ENCODE measurements at regions not wholly inside any gene's neighbourhood (a gene's known extent, or its start where the extent isn't known, plus 50 kb on each side); places are given as distances from the start of the nearest gene placed in this dataset.

- no peak for DNase-seq
- Histone ChIP-seq H3K27ac (no peak overlapping the region), H3K4me3 (no peak overlapping the region), H3K9me3 (no peaks in the 10 kb centered on the region), H3K36me3 (no peaks in the 10 kb centered on the region), H3K4me1 (no peaks in the 10 kb centered on the region), H3K27me3 (no peaks in the 10 kb centered on the region)
- in situ Hi-C loops (cut with MboI; ENCODE audit: low pct_ligation_motif_present in 1 of 4, low pct_unique_long_range_greater_than_20kb in 1 of 4, low sequenced_read_pairs in 3 of 4) (no loop called here), intact Hi-C loops (cut with DNase I; ENCODE audit: low total_unique reads) (no loop called here)
- no peak for TF ChIP-seq CTCF (IDR thresholded peaks at IDR 0.05)
- TF ChIP-seq POLR2AphosphoS5 (IDR thresholded peaks at IDR 0.05), result no peak
- no peak for TF ChIP-seq POLR2A (IDR thresholded peaks at IDR 0.05)
- no peak for TF ChIP-seq EP300 (IDR thresholded peaks at IDR 0.05; ENCODE audit: low read depth)
- WGBS, 2 donors (ENCODE audit: low coverage in 1 of 2), result 68 to 86% methylated on average over 4 to 6 of the region's 6 CpGs
Measured at GRCh38 chr5:31075981-31076380, 117.5 kb upstream of the CDH6 start.

- intact Hi-C loops (cut with DNase I; ENCODE audit: low total_unique reads) (no loop called here), in situ Hi-C loops (cut with MboI; ENCODE audit: low pct_ligation_motif_present in 1 of 4, low pct_unique_long_range_greater_than_20kb in 1 of 4, low sequenced_read_pairs in 3 of 4) (no loop called here)
- no peak overlapping the region for H3K4me3 ChIP-seq
- no peaks in the 10 kb centered on the region for H3K27me3 ChIP-seq
- TF ChIP-seq EP300 (IDR thresholded peaks at IDR 0.05; ENCODE audit: low read depth) (no peak), POLR2A (IDR thresholded peaks at IDR 0.05) (no peak), POLR2AphosphoS5 (IDR thresholded peaks at IDR 0.05) (no peak), CTCF (IDR thresholded peaks at IDR 0.05) (no peak)
- H3K4me1 ChIP-seq, result no peaks in the 10 kb centered on the region
- WGBS, 2 donors (ENCODE audit: low coverage in 1 of 2), result 40 to 86% methylated on average over 1 of the region's 1 CpG
- no peaks in the 10 kb centered on the region for H3K36me3 ChIP-seq
- no peaks in the 10 kb centered on the region for H3K9me3 ChIP-seq
- no peak for DNase-seq
- no peak overlapping the region for H3K27ac ChIP-seq
Measured at GRCh38 chr5:31068287-31068686, 125.2 kb upstream of the CDH6 start.

- no peak for TF ChIP-seq POLR2A (IDR thresholded peaks at IDR 0.05)
- WGBS, 2 donors (ENCODE audit: low coverage in 1 of 2), result 66 to 70% methylated on average over 5 of the region's 5 CpGs
- DNase-seq, result no peak
- Histone ChIP-seq H3K36me3 (no peaks in the 10 kb centered on the region), H3K4me1 (no peaks in the 10 kb centered on the region), H3K4me3 (no peak overlapping the region), H3K9me3 (no peaks in the 10 kb centered on the region), H3K27ac (no peak overlapping the region), H3K27me3 (no peaks in the 10 kb centered on the region)
- intact Hi-C loops (cut with DNase I; ENCODE audit: low total_unique reads) (no loop called here), in situ Hi-C loops (cut with MboI; ENCODE audit: low pct_ligation_motif_present in 1 of 4, low pct_unique_long_range_greater_than_20kb in 1 of 4, low sequenced_read_pairs in 3 of 4) (no loop called here)
Measured at GRCh38 chr5:31066655-31067328, 126.7 kb upstream of the CDH6 start.

- H3K27me3 ChIP-seq, result no peaks in the 10 kb centered on the region
- no peaks in the 10 kb centered on the region for H3K4me1 ChIP-seq
- H3K4me3 ChIP-seq, result no peak overlapping the region
- TF ChIP-seq POLR2AphosphoS5 (IDR thresholded peaks at IDR 0.05) (no peak), EP300 (IDR thresholded peaks at IDR 0.05; ENCODE audit: low read depth) (no peak), CTCF (IDR thresholded peaks at IDR 0.05) (no peak), POLR2A (IDR thresholded peaks at IDR 0.05) (no peak)
- no peak overlapping the region for H3K27ac ChIP-seq
- WGBS, 2 donors (ENCODE audit: low coverage in 1 of 2), result 76 to 86% methylated on average over 3 of the region's 3 CpGs
- no peak for DNase-seq
- in situ Hi-C loops (cut with MboI; ENCODE audit: low pct_ligation_motif_present in 1 of 4, low pct_unique_long_range_greater_than_20kb in 1 of 4, low sequenced_read_pairs in 3 of 4), result no loop called here
- no peaks in the 10 kb centered on the region for H3K36me3 ChIP-seq
- no peaks in the 10 kb centered on the region for H3K9me3 ChIP-seq
- intact Hi-C loops (cut with DNase I; ENCODE audit: low total_unique reads), result no loop called here
Measured at GRCh38 chr5:31064215-31064614, 129.3 kb upstream of the CDH6 start.
